GM21717 (cell line): ENCODE measurements at regions not wholly inside any gene's neighbourhood (a gene's known extent, or its start where the extent isn't known, plus 50 kb on each side); places are given as distances from the start of the nearest gene placed in this dataset.
"Not testable (repeated sequence)": the region's sequence is repeated elsewhere in the genome, so short reads cannot be mapped to it uniquely, and the experiment has no call there.

ENCODE experiments used
- ATAC-seq: cut with Tn5 transposase; IDR thresholded peaks from one replicate; pipeline ENCODE4 v1.9.1; 2021; ENCODE audit warnings: mild to moderate bottlenecking, moderate library complexity; ENCODE audit not compliant: unreplicated experiment

DNA sequence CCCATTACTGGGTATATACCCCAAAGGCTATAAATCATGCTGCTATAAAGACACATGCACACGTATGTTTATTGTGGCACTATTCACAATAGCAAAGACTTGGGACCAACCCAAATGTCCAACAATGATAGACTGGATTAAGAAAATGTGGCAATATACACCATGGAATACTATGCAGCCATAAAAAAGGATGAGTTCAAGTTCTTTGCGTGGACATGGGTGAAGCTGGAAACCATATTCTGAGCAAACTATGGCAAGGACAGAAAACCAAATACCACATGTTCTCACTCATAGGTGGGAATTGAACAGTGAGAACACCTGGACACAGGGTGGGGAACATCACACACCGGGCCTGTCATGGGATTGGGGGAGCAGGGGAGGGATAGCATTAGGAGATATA, 54.4 kb upstream of the MUCL1 start:
- ATAC-seq: not testable (repeated sequence)

GRCh38 chr12:54798651-54799050, 55.7 kb upstream of the MUCL1 start:
- no peak for ATAC-seq

DNA sequence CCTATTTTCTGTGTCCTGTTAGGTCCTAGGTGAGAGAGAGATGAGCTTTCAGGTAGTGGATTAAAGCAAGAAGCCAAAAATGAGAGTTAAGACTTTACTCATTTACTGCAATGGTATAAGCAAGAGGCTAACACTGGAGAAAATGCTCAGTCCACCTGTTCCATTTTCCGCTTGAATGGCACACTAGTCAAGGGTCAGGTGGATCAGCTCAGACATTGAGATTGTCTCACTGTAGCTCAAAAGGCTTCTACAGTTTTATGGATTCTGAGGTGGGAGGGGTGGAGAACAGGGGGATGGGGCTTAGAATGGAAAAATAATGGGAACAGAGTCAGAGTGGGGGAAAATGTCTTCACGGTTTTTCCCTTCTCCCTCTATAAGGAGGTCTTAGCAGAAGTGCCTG, 57.3 kb upstream of the MUCL1 start:
- ATAC-seq: no peak

- no peak for ATAC-seq
Observed at GRCh38 chr12:54795644-54796043, 58.7 kb upstream of the MUCL1 start.

DNA sequence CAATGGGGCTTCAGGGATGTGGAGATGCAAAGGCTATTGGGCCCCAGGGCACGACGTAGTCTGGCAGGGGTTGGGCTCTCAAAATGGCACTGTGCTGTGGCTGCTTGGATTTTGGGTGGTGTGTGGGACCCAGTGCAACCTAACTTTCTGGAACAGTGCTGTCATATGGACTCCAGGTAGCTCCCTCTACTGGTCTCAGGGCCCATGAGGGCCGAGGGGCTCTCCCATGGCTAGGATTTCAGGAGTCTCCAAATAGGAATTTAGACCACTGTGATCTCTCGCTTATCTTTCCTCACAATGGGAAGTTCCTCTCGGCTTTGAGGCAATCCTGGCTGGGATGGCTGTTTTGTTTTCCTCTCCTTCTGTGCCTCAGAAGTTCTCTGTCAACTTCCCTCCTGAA, 68.2 kb upstream of the MUCL1 start:
- ATAC-seq: no peak

DNA sequence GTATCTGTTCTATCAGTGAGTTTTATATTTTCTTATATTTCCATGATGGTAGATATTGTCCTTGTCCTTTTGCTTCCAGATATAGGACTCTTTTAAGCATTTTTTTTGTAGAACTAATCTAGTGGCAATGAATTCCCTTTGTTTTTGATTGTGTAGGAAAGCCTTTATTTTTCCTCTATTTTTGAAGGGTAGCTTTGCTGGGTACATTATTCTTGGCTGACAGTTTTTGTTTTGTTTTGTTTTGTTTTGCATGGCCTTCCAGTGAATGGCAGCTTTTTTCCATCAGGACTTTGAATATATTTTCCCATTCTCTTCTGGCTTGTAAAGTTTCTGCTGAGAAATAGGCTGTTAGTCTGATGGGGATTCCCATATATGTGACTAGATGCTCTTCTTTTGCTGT, 70.2 kb upstream of the MUCL1 start:
- ATAC-seq: no peak

GRCh38 chr12:54777031-54777430, 77.3 kb upstream of the MUCL1 start:
- ATAC-seq: not testable (repeated sequence)

GRCh38 chr12:54773593-54773992, 80.7 kb upstream of the MUCL1 start:
- no peak for ATAC-seq

- no peak for ATAC-seq
Observed at GRCh38 chr12:54765652-54766051, 88.7 kb upstream of the MUCL1 start.

- no peak for ATAC-seq
Observed at GRCh38 chr12:54762390-54762789, 91.9 kb upstream of the MUCL1 start.

DNA sequence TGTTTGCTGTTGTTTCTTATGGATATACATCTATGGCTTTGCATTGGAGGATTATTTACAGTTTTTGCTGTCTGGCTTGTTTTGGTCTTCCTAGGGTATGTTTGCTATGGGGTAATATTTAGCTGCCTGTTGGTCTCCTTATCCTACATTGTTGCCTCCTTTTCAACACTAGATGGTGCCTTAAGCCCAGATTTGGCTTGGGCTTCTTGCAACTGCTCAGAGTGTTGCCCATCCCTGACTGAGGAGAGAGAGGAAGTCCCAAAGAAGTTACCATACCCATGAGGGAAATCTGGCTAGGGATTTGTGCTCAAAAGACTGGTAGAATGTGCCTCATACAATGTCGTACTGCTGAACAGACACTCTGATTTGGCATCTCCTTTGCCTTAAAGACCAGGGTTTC, 94.6 kb upstream of the MUCL1 start:
- no peak for ATAC-seq

DNA sequence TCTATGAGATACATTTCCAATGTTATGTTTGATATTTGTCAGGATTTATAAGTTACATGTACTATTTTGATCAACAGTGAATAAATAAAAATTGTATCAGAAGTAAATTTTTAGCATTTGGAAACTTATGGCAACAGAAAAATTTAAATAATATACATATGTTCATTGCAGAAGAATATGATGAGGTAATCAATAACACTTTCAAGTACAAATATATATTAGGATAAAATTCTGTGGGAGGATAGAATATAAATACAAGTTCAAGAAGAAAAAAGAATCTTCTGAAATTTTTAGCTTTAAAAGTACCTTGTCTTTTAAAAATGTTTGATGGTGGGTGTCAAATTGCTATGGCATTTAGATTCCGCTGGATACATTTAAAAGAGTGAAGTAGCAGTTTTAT, 102.8 kb upstream of the MUCL1 start:
- no peak for ATAC-seq

GRCh38 chr12:54749191-54749818, 101.1 kb upstream of the DCD start:
- ATAC-seq: peak; percentile 64

GRCh38 chr12:54744590-54744989, 96.4 kb upstream of the DCD start:
- no peak for ATAC-seq

DNA sequence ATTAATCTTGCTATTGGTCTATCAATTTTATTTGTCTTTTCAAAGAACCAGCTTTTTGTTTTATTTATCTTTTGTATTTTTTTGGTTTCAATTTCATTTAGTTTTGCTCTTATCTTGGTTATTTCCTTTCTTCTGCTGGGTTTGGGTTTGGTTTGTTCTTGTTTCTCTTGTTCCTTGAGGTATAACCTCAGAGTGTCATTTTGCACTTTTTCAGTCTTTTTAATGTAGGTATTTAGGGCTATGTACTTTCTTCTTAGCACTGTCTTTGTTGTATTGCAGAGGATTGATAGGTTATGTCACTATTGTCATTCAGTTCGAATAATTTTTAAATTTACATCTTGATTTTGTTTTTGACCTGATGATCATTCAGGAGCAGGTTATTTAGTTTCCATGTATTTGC, 92.7 kb upstream of the DCD start:
- ATAC-seq: no peak

GRCh38 chr12:54736549-54736948, 88.4 kb upstream of the DCD start:
- no peak for ATAC-seq

DNA sequence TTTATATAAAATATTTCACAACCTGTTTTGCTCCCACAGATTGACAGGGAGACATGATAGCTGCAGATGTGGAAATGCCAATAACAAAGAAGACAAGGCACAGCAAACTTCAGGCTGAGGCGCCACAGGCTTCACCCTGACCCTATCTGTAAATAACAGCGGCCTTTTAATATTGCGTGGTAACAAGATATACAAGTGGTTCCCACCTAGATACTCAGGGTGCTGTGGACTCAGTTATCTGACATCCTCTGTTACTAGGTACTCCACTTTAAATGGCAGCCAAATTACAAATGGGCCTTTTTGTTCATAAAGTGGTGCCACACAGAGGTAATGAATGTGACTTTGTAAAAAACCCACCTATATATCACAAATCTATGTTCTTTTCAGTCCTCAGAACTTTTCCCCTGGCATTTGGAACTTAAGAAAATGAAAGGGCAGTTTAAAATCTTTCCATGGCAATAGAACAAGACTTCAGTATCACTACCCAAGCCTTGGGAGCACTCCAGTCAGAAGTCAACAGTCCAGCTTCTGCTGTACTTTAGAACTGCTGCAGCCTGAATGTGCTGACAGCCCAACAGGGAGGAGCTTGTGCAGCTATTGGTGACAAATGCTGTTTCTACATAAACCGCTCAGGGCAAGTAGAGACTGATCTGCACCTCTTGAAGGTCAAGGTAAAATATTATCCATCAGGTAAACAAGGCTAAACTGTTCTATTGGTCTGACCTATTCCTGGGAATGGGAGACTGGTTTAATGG, 86.2 kb upstream of the DCD start:
- ATAC-seq: no peak

GRCh38 chr12:54725233-54725843, 77.2 kb upstream of the DCD start:
- ATAC-seq: no peak

- peak; percentile 50 for ATAC-seq
Observed at GRCh38 chr12:54723379-54724256, 75.5 kb upstream of the DCD start.

GRCh38 chr12:54721312-54721711, 73.1 kb upstream of the DCD start:
- no peak for ATAC-seq

DNA sequence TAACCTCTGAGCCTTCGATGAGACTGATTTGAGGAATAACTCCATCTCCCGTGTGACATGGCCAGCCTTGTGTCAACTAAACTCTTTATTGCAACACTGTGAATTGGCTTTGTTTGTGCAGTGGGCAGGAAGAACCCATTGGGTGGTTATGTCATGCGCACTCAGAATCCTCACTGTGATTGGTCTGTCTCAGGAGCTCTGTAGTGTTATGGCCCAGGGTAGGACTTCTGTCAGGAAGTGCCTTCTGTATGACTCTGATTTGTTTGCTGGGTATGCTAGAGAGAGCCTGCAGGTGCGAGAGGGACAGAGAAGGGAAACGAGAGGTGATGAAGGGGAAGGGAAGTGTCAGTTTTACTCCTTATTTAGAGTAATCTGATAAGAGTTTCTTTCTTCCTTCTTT, 71.5 kb upstream of the DCD start:
- no peak for ATAC-seq
